Thyroid gland (tissue), 4 donors: ENCODE measurements at regions not wholly inside any gene's neighbourhood (a gene's known extent, or its start where the extent isn't known, plus 50 kb on each side); places are given as distances from the start of the nearest gene placed in this dataset.

Source experiments
- DNase-seq, 2 donors: peaks; one replicate each; pipeline ENCODE4 v3.0.0-alpha.2; 2019
- H3K27ac ChIP-seq, 3 donors: fragments of 200-600 bp; sonication (generic); 1 replicate in 2 of 3; 2 replicates in 1 of 3; pipeline ENCODE4 v1.5.1; 2016 to 2019; ENCODE audit warnings: mild to moderate bottlenecking in 1 of 3, moderate library complexity in 1 of 3
- H3K27me3 ChIP-seq: fragments of 200-600 bp; sonication (generic); one replicate; pipeline ENCODE4 v1.5.1; 2019
- H3K36me3 ChIP-seq, 2 donors: fragments of 200-600 bp; sonication (generic); one replicate each; pipeline ENCODE4 v1.5.1; 2016 to 2019
- H3K4me1 ChIP-seq, 2 donors: fragments of 200-600 bp; sonication (generic); one replicate each; pipeline ENCODE4 v1.5.1; 2017 to 2019
- H3K4me3 ChIP-seq, 3 donors: fragments of 200-600 bp; sonication (generic); replicated peaks in 1 of 3; 1 replicate in 2 of 3; 2 replicates in 1 of 3; pipeline ENCODE4 v1.5.1; 2016; ENCODE audit warnings: mild to moderate bottlenecking in 1 of 3
- H3K9me3 ChIP-seq: fragments of 200-600 bp; sonication (generic); one replicate; pipeline ENCODE4 v1.5.1; 2017
- CTCF ChIP-seq, 6 experiments: fragments of 200-600 bp in 3 of 6; fragments of 450-650 bp in 3 of 6; sonication (generic) in 3 of 6; IDR thresholded peaks; one replicate each; pipeline ENCODE4 v1.5.1; 2016 to 2019; ENCODE audit warnings: antibody characterized with exemption in 6 of 6, mild to moderate bottlenecking in 2 of 6, inconsistent platforms in 1 of 6, moderate library complexity in 1 of 6
- POLR2A ChIP-seq, 2 donors: fragments of 450-650 bp; IDR thresholded peaks; one replicate each; pipeline ENCODE4 v1.6.1; 2017; ENCODE audit warnings: antibody characterized with exemption in 2 of 2, mild to moderate bottlenecking in 2 of 2, moderate library complexity in 1 of 2
- WGBS, 2 donors: methylation state at CpG; one replicate each; pipeline ENCODE4 v1.1.5; 2017; 5-methylcytosine and 5-hydroxymethylcytosine counted together
- intact Hi-C: fragments of 100-400 bp; cut with DNase I; formaldehyde crosslinking; loops from one replicate; pipeline ENCODE4 v1.15.1; 2023

GRCh38 chr5:93674866-93675459, 66.4 kb downstream of the POU5F2 start:
- Histone ChIP-seq H3K27ac (no peak overlapping the region), H3K4me1 (peaks cover 17 to 21% of the 10 kb centered on the region in 2 donors), H3K4me3 (no peak overlapping the region), H3K27me3 (no peaks in the 10 kb centered on the region), H3K9me3 (no peaks in the 10 kb centered on the region), H3K36me3 (no peaks in the 10 kb centered on the region)
- 88 to 89% methylated on average over 1 of the region's 1 CpG for whole genome bisulfite sequencing, 2 donors
- intact Hi-C loops, result no loop called here
- TF ChIP-seq POLR2A (IDR thresholded peaks at IDR 0.05), result no peak
- TF ChIP-seq CTCF (IDR thresholded peaks at IDR 0.05), result no peak
- DNase-seq, result no peak

DNA sequence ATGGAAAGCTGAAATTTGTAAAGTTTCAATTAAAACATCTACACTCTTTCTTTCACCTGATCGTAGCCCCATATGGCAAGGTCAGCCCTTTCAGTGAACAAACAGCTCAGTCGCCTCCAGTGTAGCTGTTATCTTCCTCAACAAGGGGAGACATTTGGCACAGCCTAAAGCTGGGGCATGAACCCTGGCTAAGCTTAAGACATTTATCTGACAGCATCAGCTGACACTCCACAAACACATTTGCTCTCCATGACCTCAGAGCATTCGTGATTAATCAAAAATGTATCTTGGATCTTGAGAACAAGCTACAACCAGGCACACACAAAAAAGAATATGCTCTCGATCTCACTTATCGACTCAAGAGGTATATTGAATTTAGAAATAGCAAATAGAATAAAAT, 67.3 kb downstream of the POU5F2 start:
- TF ChIP-seq CTCF (IDR thresholded peaks at IDR 0.05), result no peak
- no peak for TF ChIP-seq POLR2A (IDR thresholded peaks at IDR 0.05)
- H3K4me1 ChIP-seq, result peaks cover 17 to 21% of the 10 kb centered on the region in 2 donors
- no peak overlapping the region for H3K27ac ChIP-seq
- H3K4me3 ChIP-seq, result no peak overlapping the region
- no peaks in the 10 kb centered on the region for H3K9me3 ChIP-seq
- 89 to 91% methylated on average over 5 of the region's 5 CpGs for WGBS, 2 donors
- intact Hi-C loops, result no loop called here
- H3K27me3 ChIP-seq, result no peaks in the 10 kb centered on the region
- DNase-seq, result no peak
- no peaks in the 10 kb centered on the region for H3K36me3 ChIP-seq

GRCh38 chr5:93673316-93673954, 68.0 kb downstream of the POU5F2 start:
- 81 to 83% methylated on average over 4 of the region's 4 CpGs for WGBS, 2 donors
- Histone ChIP-seq H3K4me1 (peaks cover 17 to 21% of the 10 kb centered on the region in 2 donors), H3K27me3 (no peaks in the 10 kb centered on the region), H3K27ac (no peak overlapping the region), H3K36me3 (no peaks in the 10 kb centered on the region), H3K4me3 (no peak overlapping the region), H3K9me3 (no peaks in the 10 kb centered on the region)
- no peak for DNase-seq
- TF ChIP-seq POLR2A (IDR thresholded peaks at IDR 0.05), result no peak
- no peak for TF ChIP-seq CTCF (IDR thresholded peaks at IDR 0.05)
- intact Hi-C loops, result no loop called here

DNA sequence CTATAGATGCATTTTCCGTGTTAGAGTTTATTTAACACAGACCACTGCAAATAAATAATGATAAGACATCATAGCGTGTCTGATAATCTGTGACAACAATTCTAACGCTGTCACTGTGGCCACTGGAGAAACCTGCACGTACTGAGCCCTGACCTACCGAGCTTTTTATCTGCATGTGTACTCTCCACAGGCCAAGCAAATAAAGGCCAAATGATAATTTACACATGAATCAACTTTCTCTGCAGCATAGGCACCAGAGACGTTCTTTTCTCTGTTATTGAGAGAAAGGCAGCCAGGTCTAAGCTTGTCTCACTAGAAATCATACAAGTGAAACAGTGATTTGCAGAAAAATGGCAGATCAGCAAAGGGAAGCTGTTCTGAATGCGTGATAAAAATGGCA, 75.8 kb downstream of the POU5F2 start:
- no peak for TF ChIP-seq POLR2A (IDR thresholded peaks at IDR 0.05)
- no peak for TF ChIP-seq CTCF (IDR thresholded peaks at IDR 0.05)
- Histone ChIP-seq H3K4me1 (no peaks in the 10 kb centered on the region), H3K4me3 (no peak overlapping the region), H3K27ac (no peak overlapping the region), H3K27me3 (no peaks in the 10 kb centered on the region), H3K9me3 (no peaks in the 10 kb centered on the region), H3K36me3 (no peaks in the 10 kb centered on the region)
- intact Hi-C loops, result no loop called here
- WGBS, 2 donors, result 83 to 84% methylated on average over 7 of the region's 7 CpGs
- no peak for DNase-seq

DNA sequence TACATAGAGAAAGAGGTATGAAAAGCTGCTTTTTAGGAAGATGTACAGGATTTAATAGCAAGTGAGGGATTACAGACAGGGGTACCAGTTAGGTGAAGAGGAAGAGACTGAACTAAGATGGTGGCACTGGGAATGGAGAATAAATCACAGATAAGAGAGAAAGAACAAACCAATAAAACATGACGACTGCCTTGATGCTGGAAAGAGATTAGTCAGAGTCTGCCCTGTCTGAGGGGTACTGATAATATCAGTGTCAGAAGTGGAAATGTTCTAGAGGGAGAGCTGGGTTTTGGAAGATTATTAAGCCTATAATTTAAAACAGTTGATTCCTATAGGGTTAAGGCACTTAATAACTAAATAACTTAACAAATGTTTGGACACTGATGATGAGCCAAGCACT, 77.7 kb downstream of the NR2F1 start:
- Histone ChIP-seq H3K27me3 (no peaks in the 10 kb centered on the region), H3K9me3 (no peaks in the 10 kb centered on the region), H3K36me3 (no peaks in the 10 kb centered on the region), H3K4me3 (no peak overlapping the region), H3K4me1 (no peaks in the 10 kb centered on the region), H3K27ac (no peak overlapping the region)
- TF ChIP-seq CTCF (IDR thresholded peaks at IDR 0.05) (no peak), POLR2A (IDR thresholded peaks at IDR 0.05) (no peak)
- no peak for DNase-seq
- 78 to 88% methylated on average over 1 of the region's 1 CpG for WGBS, 2 donors
- intact Hi-C loops, result no loop called here
